ENCODE measurements at regions not wholly inside any gene's neighbourhood (a gene's known extent, or its start where the extent isn't known, plus 50 kb on each side); places are given as distances from the start of the nearest gene placed in this dataset.

DNA sequence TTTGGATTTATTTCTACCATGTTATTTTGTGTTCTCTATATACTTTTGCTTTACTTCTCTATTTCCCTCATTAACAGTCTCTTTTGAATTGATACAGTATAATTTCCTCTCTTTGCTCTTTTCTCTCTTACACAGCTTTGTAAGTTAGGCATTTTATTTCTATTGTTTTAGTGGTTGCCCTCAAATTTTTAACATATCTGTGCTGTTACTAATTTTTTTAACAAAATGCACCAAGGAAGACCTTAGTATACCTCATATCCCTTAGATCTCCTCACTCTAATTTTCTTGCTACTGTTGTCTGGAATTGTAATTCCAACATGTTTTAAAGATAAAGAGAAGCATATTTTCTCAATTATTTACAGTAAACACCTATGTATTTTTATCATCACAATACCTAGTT lies 416.8 kb upstream of the SLC14A2 start:
- TF ChIP-seq RBBP5 (conservative IDR thresholded peaks at IDR 0.05), result no peak
- TF ChIP-seq, protein P1, sequence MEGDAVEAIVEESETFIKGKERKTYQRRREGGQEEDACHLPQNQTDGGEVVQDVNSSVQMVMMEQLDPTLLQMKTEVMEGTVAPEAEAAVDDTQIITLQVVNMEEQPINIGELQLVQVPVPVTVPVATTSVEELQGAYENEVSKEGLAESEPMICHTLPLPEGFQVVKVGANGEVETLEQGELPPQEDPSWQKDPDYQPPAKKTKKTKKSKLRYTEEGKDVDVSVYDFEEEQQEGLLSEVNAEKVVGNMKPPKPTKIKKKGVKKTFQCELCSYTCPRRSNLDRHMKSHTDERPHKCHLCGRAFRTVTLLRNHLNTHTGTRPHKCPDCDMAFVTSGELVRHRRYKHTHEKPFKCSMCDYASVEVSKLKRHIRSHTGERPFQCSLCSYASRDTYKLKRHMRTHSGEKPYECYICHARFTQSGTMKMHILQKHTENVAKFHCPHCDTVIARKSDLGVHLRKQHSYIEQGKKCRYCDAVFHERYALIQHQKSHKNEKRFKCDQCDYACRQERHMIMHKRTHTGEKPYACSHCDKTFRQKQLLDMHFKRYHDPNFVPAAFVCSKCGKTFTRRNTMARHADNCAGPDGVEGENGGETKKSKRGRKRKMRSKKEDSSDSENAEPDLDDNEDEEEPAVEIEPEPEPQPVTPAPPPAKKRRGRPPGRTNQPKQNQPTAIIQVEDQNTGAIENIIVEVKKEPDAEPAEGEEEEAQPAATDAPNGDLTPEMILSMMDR (IDR thresholded peaks at IDR 0.05 in 2 of 3, conservative IDR thresholded peaks at IDR 0.05 in 1 of 3; ENCODE audit: control insufficient read depth in 2 of 3, extremely low read depth in 1 of 3, insufficient read depth in 1 of 3, low read depth in 3 of 3, low read length in 3 of 3), result no peak
- no peak for TF ChIP-seq YY1 (IDR thresholded peaks at IDR 0.05; ENCODE audit: low read depth, low read length)
- TF ChIP-seq HDAC6 (IDR thresholded peaks at IDR 0.05; ENCODE audit: unreplicated experiment), result no peak
- TF ChIP-seq GABPA (IDR thresholded peaks at IDR 0.05; ENCODE audit: low read depth), result no peak
- TF ChIP-seq, protein P2, sequence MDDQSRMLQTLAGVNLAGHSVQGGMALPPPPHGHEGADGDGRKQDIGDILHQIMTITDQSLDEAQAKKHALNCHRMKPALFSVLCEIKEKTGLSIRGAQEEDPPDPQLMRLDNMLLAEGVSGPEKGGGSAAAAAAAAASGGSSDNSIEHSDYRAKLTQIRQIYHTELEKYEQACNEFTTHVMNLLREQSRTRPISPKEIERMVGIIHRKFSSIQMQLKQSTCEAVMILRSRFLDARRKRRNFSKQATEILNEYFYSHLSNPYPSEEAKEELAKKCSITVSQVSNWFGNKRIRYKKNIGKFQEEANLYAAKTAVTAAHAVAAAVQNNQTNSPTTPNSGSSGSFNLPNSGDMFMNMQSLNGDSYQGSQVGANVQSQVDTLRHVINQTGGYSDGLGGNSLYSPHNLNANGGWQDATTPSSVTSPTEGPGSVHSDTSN (IDR thresholded peaks at IDR 0.05; ENCODE audit: insufficient replicate concordance, low read depth, low read length), result no peak

Measured in GM12878 (cell line).